SK-N-SH (cell line): ENCODE measurements at regions not wholly inside any gene's neighbourhood (a gene's known extent, or its start where the extent isn't known, plus 50 kb on each side); places are given as distances from the start of the nearest gene placed in this dataset.

Source experiments
- CTCF ChIA-PET: fragments of 300-600, 350-600 bp; formaldehyde crosslinking; extraction: SDS; loops from one replicate; lab custom pipeline; 2021; lab: Yijun Ruan, JAX
- POLR2A ChIA-PET: fragments of 350-600 bp; sonication (Branson Sonifier 250); formaldehyde crosslinking; extraction: SDS; loops from one replicate; lab custom pipeline; 2020; ENCODE audit warnings: antibody characterized with exemption, inconsistent platforms; lab: Yijun Ruan, JAX
- DNase-seq: peaks from one replicate; pipeline ENCODE4 v3.0.0; 2012
- H2AFZ ChIP-seq: fragments of 200-600 bp; sonication (generic); 2 replicates; pipeline ENCODE4 v1.8.1; 2016; ENCODE audit warnings: antibody characterized with exemption, mild to moderate bottlenecking, low read depth
- H3F3A ChIP-seq: fragments of 200-600 bp; sonication (generic); replicated peaks from 2 replicates; pipeline ENCODE3; 2016; ENCODE audit warnings: antibody characterized with exemption, mild to moderate bottlenecking; ENCODE audit not compliant: insufficient read depth
- H3K27ac ChIP-seq, 2 experiments: fragments of 200-500 bp in 1 of 2; fragments of 200-600 bp in 1 of 2; sonication (Bioruptor generic) in 1 of 2; sonication (generic), shearing (Covaris generic) in 1 of 2; 2 replicates each; pipeline versions ENCODE4 v1.5.1 to v1.6.1; 2014 to 2016; ENCODE audit warnings: low read depth in 2 of 2, inconsistent platforms in 1 of 2, low read length in 1 of 2, mild to moderate bottlenecking in 1 of 2, mixed read lengths in 1 of 2
- H3K27me3 ChIP-seq: fragments of 200-600 bp; sonication (generic), shearing (Covaris generic); 2 replicates; pipeline ENCODE4 v1.6.1; 2016; ENCODE audit warnings: mixed run types; ENCODE audit not compliant: insufficient read depth
- H3K36me3 ChIP-seq, 2 experiments: fragments of 200-500 bp in 1 of 2; fragments of 200-600 bp in 1 of 2; sonication (Bioruptor generic) in 1 of 2; sonication (generic) in 1 of 2; replicated peaks in 1 of 2; 2 replicates each; pipeline versions ENCODE3 to v1.5.1; 2014 to 2016; ENCODE audit warnings: low read length in 1 of 2, mild to moderate bottlenecking in 1 of 2; ENCODE audit not compliant: insufficient read depth in 2 of 2, control insufficient read depth in 1 of 2
- H3K4me1 ChIP-seq, 2 experiments: fragments of 200-500 bp in 1 of 2; fragments of 200-600 bp in 1 of 2; sonication (Bioruptor generic) in 1 of 2; sonication (generic), shearing (Covaris generic) in 1 of 2; 2 replicates each; pipeline versions ENCODE4 v1.5.1 to v1.6.1; 2014 to 2016; ENCODE audit warnings: low read depth in 1 of 2, low read length in 1 of 2, mixed run types in 1 of 2; ENCODE audit not compliant: insufficient read depth in 2 of 2, control insufficient read depth in 1 of 2
- H3K4me2 ChIP-seq: fragments of 200-600 bp; sonication (generic), shearing (Covaris generic); 2 replicates; pipeline ENCODE4 v1.6.1; 2017; ENCODE audit warnings: mixed run types
- H3K4me3 ChIP-seq, 2 experiments: fragments of 200-500 bp in 1 of 2; fragments of 200-600 bp in 1 of 2; sonication (Bioruptor generic) in 1 of 2; sonication (generic), shearing (Covaris generic) in 1 of 2; 2 replicates each; pipeline versions ENCODE4 v1.5.1 to v1.8.1; 2014 to 2016; ENCODE audit warnings: low read depth in 2 of 2, inconsistent platforms in 1 of 2, low read length in 1 of 2, mild to moderate bottlenecking in 1 of 2, mixed read lengths in 1 of 2, moderate library complexity in 1 of 2
- H3K79me2 ChIP-seq: fragments of 200-600 bp; sonication (generic); 2 replicates; pipeline ENCODE4 v1.8.1; 2017; ENCODE audit warnings: mild to moderate bottlenecking; ENCODE audit not compliant: insufficient read depth
- H3K9ac ChIP-seq: fragments of 200-600 bp; sonication (generic); 2 replicates; pipeline ENCODE4 v1.6.1; 2017; ENCODE audit warnings: mixed run types
- H3K9me2 ChIP-seq: fragments of 200-600 bp; sonication (generic); 2 replicates; pipeline ENCODE4 v1.6.1; 2017; ENCODE audit warnings: mixed run types
- H3K9me3 ChIP-seq: fragments of 200-600 bp; sonication (generic); 2 replicates; pipeline ENCODE4 v1.6.1; 2017; ENCODE audit warnings: mixed run types, mild to moderate bottlenecking, moderate library complexity
- H4K20me1 ChIP-seq: fragments of 200-600 bp; sonication (generic); 2 replicates; pipeline ENCODE4 v1.6.1; 2017; ENCODE audit warnings: mild to moderate bottlenecking, mixed run types; ENCODE audit not compliant: insufficient read depth
- EP300 ChIP-seq, 2 experiments: IDR thresholded peaks; 2 replicates each; pipeline versions ENCODE4 v1.4.0 to v1.6.1; 2012; ENCODE audit warnings: borderline replicate concordance in 1 of 2, low read depth in 1 of 2, low read length in 1 of 2
- FOXM1 ChIP-seq: IDR thresholded peaks from 2 replicates; pipeline ENCODE4 v1.4.0; 2012; ENCODE audit warnings: low read depth, mild to moderate bottlenecking
- GATA2 ChIP-seq: sonication (generic); formaldehyde crosslinking; IDR thresholded peaks from 2 replicates; pipeline ENCODE4 v1.5.0; 2020; ENCODE audit warnings: mild to moderate bottlenecking, missing genetic modification reagents
- IRF3 ChIP-seq: fragments of 150-350 bp; IDR thresholded peaks from 2 replicates; pipeline ENCODE4 v1.6.1; 2016; ENCODE audit warnings: mild to moderate bottlenecking, low read depth, low read length
- MXI1 ChIP-seq: IDR thresholded peaks from 2 replicates; pipeline ENCODE4 v1.6.1; 2012; ENCODE audit warnings: mild to moderate bottlenecking, low read depth, low read length, improper control_type of control experiment
- NFIC ChIP-seq: IDR thresholded peaks from 2 replicates; pipeline ENCODE4 v1.4.0; 2012; ENCODE audit warnings: borderline replicate concordance
- POLR2AphosphoS5 ChIP-seq: IDR thresholded peaks from 2 replicates; pipeline ENCODE4 v1.6.1; 2012; ENCODE audit warnings: low read depth, low read length
- RCOR1 ChIP-seq: fragments of 150-350 bp; IDR thresholded peaks from 2 replicates; pipeline ENCODE4 v1.6.1; 2017; ENCODE audit warnings: antibody characterized with exemption, low read length
- REST ChIP-seq: IDR thresholded peaks from 2 replicates; pipeline ENCODE4 v1.6.1; 2012; ENCODE audit warnings: mild to moderate bottlenecking, low read depth, low read length, moderate library complexity
- ZBTB33 ChIP-seq: IDR thresholded peaks from 2 replicates; pipeline ENCODE4 v1.4.0; 2012; ENCODE audit warnings: low read depth, borderline replicate concordance
- WGBS: methylation state at CpG from one replicate; pipeline ENCODE4 v1.1.6; 2017; ENCODE audit warnings: low lambda C conversion rate; 5-methylcytosine and 5-hydroxymethylcytosine counted together
- TF ChIP-seq, protein P1 (sequence below): IDR thresholded peaks from 2 replicates; pipeline ENCODE4; 2012

- peak overlapping the region; percentile 37; the same call in 1 of the 2 replicates for H3K9ac ChIP-seq
- H3K9me3 ChIP-seq = no peaks in the 10 kb centered on the region
- H3K9me2 ChIP-seq = no peaks in the 10 kb centered on the region
- H3K4me2 ChIP-seq = peak overlapping the region; percentile 73
- TF ChIP-seq REST (no peak), RCOR1 (no peak), IRF3 (no peak), MXI1 (no peak)
- TF ChIP-seq, protein P1, sequence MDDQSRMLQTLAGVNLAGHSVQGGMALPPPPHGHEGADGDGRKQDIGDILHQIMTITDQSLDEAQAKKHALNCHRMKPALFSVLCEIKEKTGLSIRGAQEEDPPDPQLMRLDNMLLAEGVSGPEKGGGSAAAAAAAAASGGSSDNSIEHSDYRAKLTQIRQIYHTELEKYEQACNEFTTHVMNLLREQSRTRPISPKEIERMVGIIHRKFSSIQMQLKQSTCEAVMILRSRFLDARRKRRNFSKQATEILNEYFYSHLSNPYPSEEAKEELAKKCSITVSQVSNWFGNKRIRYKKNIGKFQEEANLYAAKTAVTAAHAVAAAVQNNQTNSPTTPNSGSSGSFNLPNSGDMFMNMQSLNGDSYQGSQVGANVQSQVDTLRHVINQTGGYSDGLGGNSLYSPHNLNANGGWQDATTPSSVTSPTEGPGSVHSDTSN = 0 out of 2 replicates have a peak, but pooled peaks have one; percentile 5
- TF ChIP-seq, all 33 proteins: peak for 1
- H3K79me2 ChIP-seq = no peaks in the 10 kb centered on the region
- peak overlapping the region; percentile 7 to 36; a peak in 1 of 4 replicates for H3K27ac ChIP-seq
- H3K27me3 ChIP-seq = no peaks in the 10 kb centered on the region
- H3K4me1 ChIP-seq = 0 out of 4 replicates have a peak, but pooled peaks cover 0 to 7% of the 10 kb centered on the region in 2 experiments
- peak overlapping the region; percentile 89 for H2AFZ ChIP-seq
- DNase-seq = peak; percentile 20
- CTCF ChIA-PET = no interaction called here
- WGBS = 15% methylated on average over 7 of the region's 7 CpGs
- no peaks in the 10 kb centered on the region for H4K20me1 ChIP-seq
- POLR2A ChIA-PET = no interaction called here
- peak overlapping the region; percentile 45 to 61 for H3K4me3 ChIP-seq
- peaks cover 7% of the 10 kb centered on the region for H3F3A ChIP-seq
- no peaks in the 10 kb centered on the region for H3K36me3 ChIP-seq
Observed at GRCh38 chr18:22711192-22711685, 221.9 kb upstream of the RBBP8 start.

- ChIA-PET POLR2A (no interaction called here), CTCF (interaction anchor here (0.7 to 1.2 kb wide), 3 partner anchors 9 to 260 kb away, joined by 3 read pairs; no protein-coding TSS in a partner anchor)
- no peaks in the 10 kb centered on the region for H3K79me2 ChIP-seq
- H3F3A ChIP-seq = peaks cover 7% of the 10 kb centered on the region
- no peak overlapping the region for H3K9ac ChIP-seq
- H4K20me1 ChIP-seq = no peaks in the 10 kb centered on the region
- peaks cover 15% of the 10 kb centered on the region; the same call in 1 of the 2 replicates for H3K27me3 ChIP-seq
- H3K9me2 ChIP-seq = no peaks in the 10 kb centered on the region
- 32% methylated on average over 1 of the region's 1 CpG for WGBS
- 0 out of 4 replicates have a peak, but pooled peaks cover 0 to 7% of the 10 kb centered on the region in 2 experiments for H3K4me1 ChIP-seq
- H3K4me3 ChIP-seq = no peak overlapping the region
- no peak overlapping the region for H2AFZ ChIP-seq
- no peak overlapping the region for H3K4me2 ChIP-seq
- H3K9me3 ChIP-seq = no peaks in the 10 kb centered on the region
- H3K27ac ChIP-seq = no peak overlapping the region
- no peak for DNase-seq
- H3K36me3 ChIP-seq = no peaks in the 10 kb centered on the region
- no peak for TF ChIP-seq ZBTB33
- TF ChIP-seq REST = no peak
- TF ChIP-seq, protein P1 = no peak
- no peak for TF ChIP-seq NFIC
- no peak for TF ChIP-seq POLR2AphosphoS5
- no peak for TF ChIP-seq FOXM1
- no peak for TF ChIP-seq GATA2 (CRISPR knock-in tag)
- TF ChIP-seq EP300 (IDR thresholded peaks at IDR 0.05; ENCODE audit: borderline replicate concordance in 1 of 2, low read depth in 1 of 2, low read length in 1 of 2) = no peak
Observed at GRCh38 chr18:22713511-22713910, 219.6 kb upstream of the RBBP8 start.
